Neural cell (in vitro differentiated cells): ENCODE measurements at regions not wholly inside any gene's neighbourhood (a gene's known extent, or its start where the extent isn't known, plus 50 kb on each side); places are given as distances from the start of the nearest gene placed in this dataset.

Experiments used
- H2AFZ ChIP-seq: fragments of 200-600, 300-800 bp; sonication (generic), shearing (Covaris generic); 2 replicates; pipeline ENCODE4 v1.6.0; 2014; ENCODE audit warnings: low read depth, mild to moderate bottlenecking, antibody characterized with exemption, low read length, moderate library complexity
- H3F3A ChIP-seq: fragments of 200-600 bp; shearing (Covaris generic); 2 replicates; pipeline ENCODE4 v1.6.1; 2016; ENCODE audit warnings: mild to moderate bottlenecking, moderate library complexity, mixed read lengths, antibody characterized with exemption, low read length; ENCODE audit not compliant: insufficient read depth, poor library complexity, severe bottlenecking
- H3K27ac ChIP-seq: fragments of 200-600, 300-800 bp; sonication (generic), shearing (Covaris generic); 2 replicates; pipeline ENCODE4 v1.5.1; 2014; ENCODE audit warnings: mild to moderate bottlenecking, low read length, moderate library complexity
- H3K27me3 ChIP-seq: fragments of 300-800, 200-600 bp; sonication (generic), shearing (Covaris generic); 2 replicates; pipeline ENCODE4 v1.6.0; 2014; ENCODE audit warnings: mild to moderate bottlenecking, low read depth, low read length, moderate library complexity; ENCODE audit not compliant: insufficient read depth
- H3K36me3 ChIP-seq: fragments of 300-800, 200-600 bp; sonication (generic), shearing (Covaris generic); 2 replicates; pipeline ENCODE4 v1.5.1; 2014; ENCODE audit warnings: mild to moderate bottlenecking, antibody characterized with exemption, low read length, moderate library complexity; ENCODE audit not compliant: insufficient read depth
- H3K4me2 ChIP-seq: fragments of 300-800, 200-600 bp; sonication (generic), shearing (Covaris generic); 2 replicates; pipeline ENCODE4 v1.6.0; 2014; ENCODE audit warnings: mild to moderate bottlenecking, low read length
- H3K4me3 ChIP-seq: fragments of 300-800, 200-600 bp; sonication (generic), shearing (Covaris generic); 2 replicates; pipeline ENCODE4 v1.5.1; 2014; ENCODE audit warnings: mild to moderate bottlenecking, low read length, moderate library complexity
- H3K79me2 ChIP-seq: fragments of 200-600 bp; shearing (Covaris generic); replicated peaks from 2 replicates; pipeline ENCODE4 v1.6.0; 2014; ENCODE audit warnings: mild to moderate bottlenecking, low read length, moderate library complexity; ENCODE audit not compliant: insufficient read depth
- H3K9ac ChIP-seq: fragments of 300-800, 200-600 bp; sonication (generic), shearing (Covaris generic); 2 replicates; pipeline ENCODE4 v1.6.1; 2016; ENCODE audit warnings: mild to moderate bottlenecking, low read length, mixed read lengths
- H3K9me2 ChIP-seq: fragments of 200-600 bp; shearing (Covaris generic); 2 replicates; pipeline ENCODE4 v1.6.1; 2016; ENCODE audit warnings: mild to moderate bottlenecking, low read length, mixed read lengths; ENCODE audit not compliant: insufficient read depth
- H3K9me3 ChIP-seq: fragments of 200-600, 300-800 bp; sonication (generic), shearing (Covaris generic); 2 replicates; pipeline ENCODE4 v1.6.1; 2016; ENCODE audit warnings: mild to moderate bottlenecking, mixed run types, low read length, moderate library complexity, mixed read lengths
- H4K20me1 ChIP-seq: fragments of 200-600 bp; shearing (Covaris generic); 2 replicates; pipeline ENCODE4 v1.6.1; 2016; ENCODE audit warnings: mild to moderate bottlenecking, mixed run types; ENCODE audit not compliant: insufficient read depth
- CTCF ChIP-seq: fragments of 450-650 bp; IDR thresholded peaks from 2 replicates; pipeline ENCODE4 v1.5.1; 2014; ENCODE audit warnings: antibody characterized with exemption, mild to moderate bottlenecking, moderate library complexity; ENCODE audit not compliant: poor library complexity, severe bottlenecking
- EP300 ChIP-seq: fragments of 450-650 bp; conservative IDR thresholded peaks from 2 replicates; pipeline ENCODE4 v1.6.1; 2014; ENCODE audit warnings: antibody characterized with exemption, mild to moderate bottlenecking, moderate library complexity; ENCODE audit not compliant: poor library complexity, severe bottlenecking
- EZH2 ChIP-seq: fragments of 200-600, 300-800 bp; shearing (Covaris generic), sonication (generic); IDR thresholded peaks from 2 replicates; pipeline ENCODE4 v1.6.1; 2014; ENCODE audit warnings: antibody characterized with exemption, low read length, borderline replicate concordance, mild to moderate bottlenecking; ENCODE audit not compliant: insufficient read depth, poor library complexity, severe bottlenecking
- MXI1 ChIP-seq: fragments of 450-650 bp; conservative IDR thresholded peaks from 2 replicates; pipeline ENCODE4 v1.6.1; 2014; ENCODE audit warnings: antibody characterized with exemption, mild to moderate bottlenecking; ENCODE audit not compliant: poor library complexity, severe bottlenecking
- POLR2AphosphoS5 ChIP-seq: IDR thresholded peaks from 2 replicates; pipeline ENCODE4 v1.6.1; 2012
- RAD21 ChIP-seq: fragments of 450-650 bp; conservative IDR thresholded peaks from 2 replicates; pipeline ENCODE4 v1.6.1; 2014; ENCODE audit warnings: antibody characterized with exemption, mild to moderate bottlenecking, moderate library complexity
- REST ChIP-seq: IDR thresholded peaks from 2 replicates; pipeline ENCODE4 v1.6.1; 2012; ENCODE audit warnings: borderline replicate concordance
- SMC3 ChIP-seq: fragments of 450-650 bp; conservative IDR thresholded peaks from 2 replicates; pipeline ENCODE4 v1.6.1; 2014; ENCODE audit warnings: antibody characterized with exemption, mild to moderate bottlenecking, moderate library complexity; ENCODE audit not compliant: poor library complexity
- TAF1 ChIP-seq: IDR thresholded peaks from 2 replicates; pipeline ENCODE4 v1.6.1; 2012; ENCODE audit warnings: low read depth

- no peak overlapping the region for H3K9ac ChIP-seq
- no peaks in the 10 kb centered on the region for H3F3A ChIP-seq
- H3K27ac ChIP-seq, result no peak overlapping the region
- H2AFZ ChIP-seq, result no peak overlapping the region
- no peak overlapping the region for H3K4me3 ChIP-seq
- no peaks in the 10 kb centered on the region for H4K20me1 ChIP-seq
- H3K9me3 ChIP-seq, result no peaks in the 10 kb centered on the region
- no peaks in the 10 kb centered on the region for H3K27me3 ChIP-seq
- no peak overlapping the region for H3K4me2 ChIP-seq
- no peaks in the 10 kb centered on the region for H3K36me3 ChIP-seq
- no peaks in the 10 kb centered on the region for H3K79me2 ChIP-seq
- H3K9me2 ChIP-seq, result no peaks in the 10 kb centered on the region
- no peak for TF ChIP-seq SMC3
- TF ChIP-seq REST, result no peak
- no peak for TF ChIP-seq MXI1
- no peak for TF ChIP-seq RAD21
- TF ChIP-seq CTCF, result no peak
- TF ChIP-seq EZH2, result no peak
- TF ChIP-seq TAF1, result no peak
- TF ChIP-seq EP300, result no peak
- TF ChIP-seq POLR2AphosphoS5, result no peak
Observed at GRCh38 chr9:34773955-34774354, 64.0 kb upstream of the CCL21 start.

- H3K4me2 ChIP-seq, result no peak overlapping the region
Observed at GRCh38 chr9:34773306-34773910, 63.5 kb upstream of the CCL21 start.

More at GRCh38 chr9:34773306-34773910, 63.5 kb upstream of the CCL21 start:
- Histone ChIP-seq H3K27ac (no peak overlapping the region), H2AFZ (no peak overlapping the region), H3K9ac (no peak overlapping the region), H3K27me3 (no peaks in the 10 kb centered on the region), H3K4me3 (no peak overlapping the region), H3K36me3 (no peaks in the 10 kb centered on the region), H3K79me2 (no peaks in the 10 kb centered on the region), H4K20me1 (no peaks in the 10 kb centered on the region), H3K9me3 (no peaks in the 10 kb centered on the region), H3F3A (no peaks in the 10 kb centered on the region), H3K9me2 (no peaks in the 10 kb centered on the region)
- TF ChIP-seq TAF1, result no peak
- TF ChIP-seq EZH2, result no peak
- TF ChIP-seq POLR2AphosphoS5, result no peak
- no peak for TF ChIP-seq REST
- TF ChIP-seq CTCF, result no peak
- no peak for TF ChIP-seq SMC3
- TF ChIP-seq EP300, result no peak
- TF ChIP-seq MXI1, result no peak
- TF ChIP-seq RAD21, result no peak
